Ammon's horn (tissue), 1 donor: ENCODE measurements at regions not wholly inside any gene's neighbourhood (a gene's known extent, or its start where the extent isn't known, plus 50 kb on each side); places are given as distances from the start of the nearest gene placed in this dataset.

Source experiments
- DNase-seq: peaks from one replicate; pipeline ENCODE4 v3.0.0-alpha.2; 2016; ENCODE audit warnings: low spot score

- no peak for DNase-seq
Measured at GRCh38 chr14:66371776-66372175, 114.4 kb upstream of the CCDC196 start.

- no peak for DNase-seq
Measured at GRCh38 chr14:66375046-66375964, 110.9 kb upstream of the CCDC196 start.

- DNase-seq = no peak
Measured at GRCh38 chr14:66377574-66377973, 108.6 kb upstream of the CCDC196 start.

GRCh38 chr14:66378712-66379505 lies 107.3 kb upstream of the CCDC196 start:
- DNase-seq = no peak

- DNase-seq = no peak
Measured at GRCh38 chr14:66380143-66380542, 106.0 kb upstream of the CCDC196 start.

GRCh38 chr14:66381755-66382154 lies 104.4 kb upstream of the CCDC196 start:
- no peak for DNase-seq

GRCh38 chr14:66383257-66383656 lies 102.9 kb upstream of the CCDC196 start:
- DNase-seq = no peak

GRCh38 chr14:66383771-66384170 lies 102.4 kb upstream of the CCDC196 start:
- DNase-seq = no peak

GRCh38 chr14:66388516-66388915 lies 97.7 kb upstream of the CCDC196 start:
- DNase-seq = no peak

GRCh38 chr14:66389481-66389880 lies 96.7 kb upstream of the CCDC196 start:
- DNase-seq = no peak

- DNase-seq = no peak
Measured at GRCh38 chr14:66395300-66395699, 90.9 kb upstream of the CCDC196 start.

- no peak for DNase-seq
Measured at GRCh38 chr14:66396164-66396563, 90.0 kb upstream of the CCDC196 start.

- no peak for DNase-seq
Measured at GRCh38 chr14:66398437-66398836, 87.7 kb upstream of the CCDC196 start.

GRCh38 chr14:66401449-66402095 lies 84.6 kb upstream of the CCDC196 start:
- peak; percentile 25 for DNase-seq

GRCh38 chr14:66403183-66403582 lies 83.0 kb upstream of the CCDC196 start:
- DNase-seq = peak; percentile 37

- peak; percentile 5 for DNase-seq
Measured at GRCh38 chr14:66404051-66404545, 82.1 kb upstream of the CCDC196 start.

GRCh38 chr14:66405158-66405557 lies 81.0 kb upstream of the CCDC196 start:
- DNase-seq = peak; percentile 55

- DNase-seq = no peak
Measured at GRCh38 chr14:66413901-66414300, 72.3 kb upstream of the CCDC196 start.

- no peak for DNase-seq
Measured at GRCh38 chr14:66414511-66414910, 71.7 kb upstream of the CCDC196 start.

- DNase-seq = no peak
Measured at GRCh38 chr14:66420251-66421006, 65.7 kb upstream of the CCDC196 start.
